GM03348 (cell line): ENCODE measurements at regions not wholly inside any gene's neighbourhood (a gene's known extent, or its start where the extent isn't known, plus 50 kb on each side); places are given as distances from the start of the nearest gene placed in this dataset.
"Not testable (repeated sequence)": the region's sequence is repeated elsewhere in the genome, so short reads cannot be mapped to it uniquely, and the experiment has no call there.

Experiments
- DNase-seq: peaks from one replicate; pipeline ENCODE4 v3.0.0; 2012; ENCODE audit warnings: low spot score

GRCh38 chr6:68012822-68013221 lies 622.3 kb upstream of the ADGRB3 start:
- no peak for DNase-seq

DNA sequence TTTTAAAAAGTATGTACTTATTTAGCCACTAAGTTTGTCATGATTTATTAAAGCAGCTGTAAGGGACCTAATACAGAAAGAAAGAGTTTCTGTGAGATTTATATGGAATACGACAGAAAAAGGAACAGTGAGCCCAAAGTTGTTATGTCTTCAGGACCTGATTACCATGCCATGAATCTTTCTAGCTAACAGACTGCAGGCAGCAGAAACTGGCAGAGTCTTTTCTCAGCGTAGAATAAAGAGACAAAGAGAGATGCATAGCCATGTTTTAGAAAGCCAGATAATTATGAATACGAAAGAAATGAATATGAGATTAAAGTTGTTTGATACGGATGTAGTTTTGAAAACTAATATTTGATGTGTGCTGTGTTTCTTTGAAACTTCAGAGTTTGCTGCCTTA lies 624.1 kb upstream of the ADGRB3 start:
- DNase-seq: no peak

- DNase-seq: no peak
These were observed 626.6 kb upstream of the ADGRB3 start for GRCh38 chr6:68008445-68008844.

DNA sequence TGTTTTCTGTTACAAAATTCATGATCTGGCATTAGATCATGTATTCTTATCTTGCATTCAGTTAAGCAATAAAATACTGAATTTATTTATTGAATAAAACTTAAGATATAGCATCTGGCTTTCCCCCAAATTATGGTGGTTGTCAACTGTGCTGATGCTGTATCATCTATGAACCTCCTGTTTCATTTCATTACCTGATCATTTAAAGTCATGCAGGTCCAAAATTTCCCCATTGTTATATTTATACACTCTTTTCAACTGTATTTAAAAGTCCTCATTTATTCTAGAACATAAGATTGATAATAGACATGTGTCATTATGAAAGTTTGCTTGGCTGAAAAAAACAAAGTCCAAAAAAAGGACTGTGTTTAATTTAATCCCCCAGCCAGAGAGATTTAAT lies 627.4 kb upstream of the ADGRB3 start:
- no peak for DNase-seq

DNA sequence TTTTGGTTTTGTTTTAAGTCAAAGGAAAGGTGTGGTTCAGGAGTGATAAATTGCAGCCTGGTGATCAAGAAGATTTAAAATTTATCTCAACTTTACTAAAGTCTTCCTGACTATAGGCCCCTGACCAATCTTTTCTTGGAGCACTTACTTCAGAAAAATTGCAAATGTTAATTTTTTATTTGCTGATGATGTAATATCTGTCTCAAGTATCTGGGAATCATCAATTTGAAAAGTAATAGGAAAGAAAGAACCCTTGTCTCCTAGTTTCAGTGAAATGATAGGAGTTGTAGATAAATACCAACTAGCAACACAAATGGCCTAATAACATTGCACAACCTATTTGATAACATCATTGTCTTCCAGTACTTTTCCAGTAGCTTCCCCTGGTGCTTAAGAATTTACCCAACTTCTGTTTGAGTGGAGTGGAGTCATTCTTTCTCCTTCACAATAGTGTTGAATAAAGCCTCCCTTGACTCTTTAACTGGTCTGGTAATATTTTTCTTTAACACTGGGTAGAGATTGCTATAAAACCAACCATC lies 648.3 kb upstream of the ADGRB3 start:
- DNase-seq: no peak

- DNase-seq: no peak
These were observed 658.6 kb upstream of the ADGRB3 start for GRCh38 chr6:67976486-67976885.

DNA sequence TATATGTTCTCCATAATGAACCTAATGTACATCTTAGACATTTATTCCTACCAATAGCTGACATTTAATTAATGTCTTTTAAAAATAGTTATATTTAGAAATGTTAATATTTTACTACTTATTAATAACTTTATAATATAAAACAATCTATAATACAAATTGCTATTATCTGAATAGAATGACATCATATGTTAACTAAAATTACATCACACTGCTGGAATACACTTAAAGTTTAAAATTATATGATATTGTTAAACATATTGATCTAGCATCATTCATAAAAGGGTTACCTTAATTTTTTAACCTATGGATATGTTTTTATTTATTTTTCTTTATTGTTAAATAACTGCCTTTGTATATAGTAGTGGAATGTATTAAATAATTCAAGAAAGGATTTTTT lies 660.2 kb upstream of the ADGRB3 start:
- DNase-seq: no peak

DNA sequence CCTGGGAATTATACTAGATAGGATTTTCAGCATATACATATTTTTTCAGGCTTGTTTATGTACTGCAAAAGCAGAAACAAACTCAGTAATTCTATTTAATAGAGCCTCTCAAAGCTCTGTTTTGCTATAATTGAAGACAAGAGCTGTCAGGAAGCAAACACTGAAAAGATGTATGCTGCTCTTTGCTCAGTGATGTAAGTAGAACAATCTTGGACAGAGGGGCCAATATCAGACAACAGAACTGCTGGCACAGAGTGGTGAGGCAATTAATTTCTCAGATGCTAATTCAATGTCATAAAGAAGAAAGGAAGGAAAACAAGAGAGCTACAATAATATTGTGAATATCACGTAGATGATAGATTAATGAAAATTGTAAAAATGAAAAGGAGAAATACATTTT lies 663.3 kb upstream of the ADGRB3 start:
- DNase-seq: no peak

DNA sequence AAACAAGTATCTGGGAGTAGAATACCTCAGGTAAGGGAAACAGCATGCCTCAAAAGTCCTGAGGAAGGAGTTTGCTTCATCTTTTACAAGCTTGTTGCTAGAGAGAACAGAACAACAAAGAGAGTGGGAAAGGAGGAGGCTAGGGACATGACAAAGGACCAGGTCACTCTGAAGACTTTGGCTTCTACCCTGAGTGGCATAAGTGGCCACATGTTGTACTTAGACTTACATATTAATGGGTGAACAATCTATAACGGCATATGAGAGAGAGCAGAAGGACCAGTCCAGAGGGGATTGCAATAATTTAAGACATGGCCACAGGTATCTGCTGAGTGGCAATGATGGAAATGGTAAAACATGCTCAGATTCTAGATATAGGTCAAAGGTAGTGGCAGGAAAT lies 668.3 kb upstream of the ADGRB3 start:
- no peak for DNase-seq

DNA sequence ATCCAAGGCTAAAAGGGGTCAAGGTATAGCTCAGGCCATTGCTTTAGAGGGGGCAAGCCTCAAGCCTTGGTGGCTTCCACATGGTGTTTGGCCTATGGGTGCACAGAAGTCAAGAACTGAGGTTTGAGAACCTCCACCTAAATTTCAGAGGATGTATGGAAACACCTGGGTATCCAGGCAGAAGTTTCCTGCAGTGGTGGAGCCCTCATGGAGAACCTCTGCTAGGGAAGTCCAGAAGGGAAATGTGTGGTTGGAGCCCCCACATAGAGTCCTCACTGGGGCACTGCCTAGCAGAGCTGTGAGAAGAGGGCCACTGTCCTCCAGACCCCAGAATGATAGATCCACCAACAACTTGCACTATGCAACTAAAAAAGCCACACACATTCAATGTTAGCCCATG lies 678.7 kb upstream of the ADGRB3 start:
- DNase-seq: no peak

- no peak for DNase-seq
These were observed 682.1 kb upstream of the ADGRB3 start for GRCh38 chr6:67952948-67953347.

DNA sequence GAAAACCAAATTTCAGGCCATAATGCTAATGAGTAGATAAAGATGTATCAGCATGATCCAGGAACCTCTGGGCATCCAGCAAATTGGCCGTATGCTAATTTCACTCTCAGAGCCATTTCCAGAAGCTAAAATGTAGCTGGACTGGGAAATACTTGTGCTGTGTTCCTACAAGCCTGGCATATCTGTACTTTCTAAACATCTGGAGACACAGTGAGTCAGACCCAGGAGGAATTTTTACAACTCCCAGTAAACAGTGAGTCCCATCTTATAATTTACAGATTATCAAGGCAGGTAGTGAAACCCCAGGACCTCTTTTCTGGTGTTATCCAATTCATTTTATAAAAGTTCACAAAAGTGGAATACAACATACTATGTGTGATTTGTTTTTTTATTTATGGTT lies 683.0 kb upstream of the ADGRB3 start:
- no peak for DNase-seq

DNA sequence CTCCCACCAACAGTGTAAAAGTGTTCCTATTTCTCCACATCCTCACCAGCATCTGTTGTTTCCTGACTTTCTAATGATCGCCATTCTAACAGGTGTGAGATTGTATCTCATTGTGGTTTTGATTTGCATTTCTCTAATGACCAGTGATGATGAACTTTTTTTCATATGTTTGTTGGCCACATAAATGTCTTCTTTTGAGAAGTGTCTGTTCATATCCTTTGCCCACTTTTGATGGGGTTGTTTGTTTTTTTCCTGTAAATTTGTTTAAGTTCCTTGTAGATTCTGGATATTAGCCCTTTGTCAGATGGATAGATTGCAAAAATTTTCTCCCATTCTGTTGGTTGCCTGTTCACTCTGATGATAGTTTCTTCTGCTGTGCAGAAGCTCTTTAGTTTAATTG lies 687.3 kb upstream of the ADGRB3 start:
- not testable (repeated sequence) for DNase-seq

DNA sequence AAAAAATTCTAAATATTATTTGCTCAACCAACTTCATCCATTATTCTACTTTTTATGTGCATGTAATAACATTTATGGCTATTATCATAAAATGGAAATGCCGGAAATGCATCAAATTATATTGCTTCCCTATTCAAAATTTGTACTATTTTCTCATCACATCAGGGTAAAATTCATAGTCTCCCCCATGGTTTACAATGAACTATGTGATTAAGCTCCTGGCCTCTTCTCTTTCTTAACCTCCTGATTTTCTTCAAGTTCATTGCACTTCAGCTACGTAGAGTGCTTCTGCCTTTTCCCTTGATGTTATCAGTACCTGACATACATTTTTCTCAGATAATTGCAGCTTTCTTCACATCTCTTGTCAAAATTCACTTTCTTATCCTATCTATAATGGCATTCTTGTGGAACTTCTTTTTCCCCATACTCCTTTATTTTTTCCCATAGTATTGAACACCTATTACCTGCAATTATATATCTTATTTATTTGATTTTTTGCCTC lies 699.1 kb upstream of the ADGRB3 start:
- no peak for DNase-seq

DNA sequence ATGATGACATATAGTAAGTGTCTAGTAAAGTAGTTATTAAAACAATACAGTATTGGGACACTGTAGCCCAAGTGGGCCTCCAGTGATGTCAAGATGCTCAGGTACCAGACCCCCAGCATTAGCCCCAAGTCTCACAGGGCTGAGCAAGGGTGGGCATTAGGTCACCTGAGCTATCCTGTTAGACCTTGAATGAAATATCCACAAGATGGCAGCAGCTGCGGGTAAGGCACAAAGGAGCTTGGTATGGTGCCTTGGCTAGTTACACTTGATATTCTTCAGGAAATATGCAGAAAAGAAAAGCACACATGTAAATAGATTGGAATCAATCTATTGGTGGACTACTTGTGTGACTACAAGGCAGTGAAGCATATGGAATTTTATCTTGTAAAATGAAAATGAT lies 701.8 kb upstream of the ADGRB3 start:
- no peak for DNase-seq

- not testable (repeated sequence) for DNase-seq
These were observed 712.5 kb upstream of the ADGRB3 start for GRCh38 chr6:67922588-67922987.

DNA sequence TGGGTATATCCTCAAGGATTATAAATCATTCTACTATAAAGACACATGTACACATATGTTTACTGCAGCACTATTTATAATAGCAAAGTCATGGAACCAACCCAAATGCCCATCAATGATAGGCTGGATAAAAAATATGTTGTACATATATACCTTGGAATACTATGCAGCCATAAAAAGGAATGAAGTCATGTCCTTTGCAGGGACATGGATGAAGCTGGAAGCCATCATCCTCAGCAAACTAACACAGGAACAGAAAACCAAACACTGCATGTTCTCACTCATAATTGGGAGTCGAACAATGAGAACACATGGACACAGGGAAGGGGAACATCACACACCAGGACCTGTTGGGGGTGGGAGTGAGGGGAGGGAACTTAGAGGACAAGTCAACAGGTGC lies 715.0 kb upstream of the ADGRB3 start:
- not testable (repeated sequence) for DNase-seq

- DNase-seq: no peak
These were observed 718.7 kb upstream of the ADGRB3 start for GRCh38 chr6:67916399-67916798.

GRCh38 chr6:67914419-67914818 lies 720.7 kb upstream of the ADGRB3 start:
- no peak for DNase-seq

DNA sequence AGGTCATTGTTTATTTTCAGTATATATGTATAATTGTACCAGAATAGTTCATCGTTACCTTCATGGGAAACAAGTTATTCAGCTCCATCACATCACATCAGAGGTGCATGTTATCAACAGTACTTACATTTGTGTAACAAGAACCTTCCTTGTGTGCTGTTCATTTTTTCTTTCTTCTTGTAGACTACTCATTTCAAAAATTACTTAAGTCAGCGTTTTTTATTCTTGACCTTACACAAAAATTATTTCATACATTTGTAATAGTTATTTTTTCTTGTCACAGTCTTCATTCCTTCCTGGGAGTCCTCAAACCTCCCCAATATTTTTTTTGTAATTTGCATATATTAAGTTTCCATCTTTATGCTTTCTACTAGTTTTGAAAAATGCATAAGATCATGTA lies 725.7 kb upstream of the ADGRB3 start:
- DNase-seq: no peak

DNA sequence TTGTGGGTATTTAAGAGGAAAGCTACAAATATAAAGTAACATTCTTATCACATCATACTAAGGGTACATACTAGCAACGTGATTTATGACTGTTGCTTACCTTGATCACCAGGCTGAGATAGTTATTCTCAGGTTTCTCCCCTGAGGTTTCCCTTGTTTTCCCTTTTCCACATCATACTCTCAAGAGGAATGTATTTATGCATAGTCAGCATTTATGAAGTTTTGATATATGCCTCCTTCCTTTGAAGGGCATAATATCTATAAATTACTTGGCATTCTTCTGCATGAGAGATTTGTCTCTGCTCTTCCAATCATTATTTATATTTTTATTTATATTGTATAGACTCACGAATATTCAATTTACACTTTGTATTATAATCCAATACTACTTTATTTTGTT lies 726.7 kb upstream of the ADGRB3 start:
- no peak for DNase-seq

- DNase-seq: not testable (repeated sequence)
These were observed 730.3 kb upstream of the ADGRB3 start for GRCh38 chr6:67904735-67905134.

DNA sequence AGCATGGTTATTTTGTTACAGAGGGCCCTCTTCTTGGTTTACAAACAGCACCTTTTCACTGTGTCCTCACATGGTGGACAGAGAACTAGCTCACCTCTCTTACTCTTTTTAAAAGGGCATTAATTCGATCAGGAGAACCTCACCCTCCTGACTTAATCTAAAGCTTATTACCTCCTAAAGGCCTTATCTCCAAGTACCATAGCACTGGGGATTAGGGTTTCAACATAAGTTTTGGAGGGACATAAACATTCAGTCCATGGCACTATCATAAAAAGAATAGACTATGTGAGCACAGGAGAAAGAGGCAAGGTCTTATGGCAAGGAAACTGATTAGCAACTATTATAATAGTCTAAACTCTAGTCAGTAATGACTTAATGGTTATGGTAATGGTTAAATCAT lies 736.2 kb upstream of the ADGRB3 start:
- DNase-seq: no peak

DNA sequence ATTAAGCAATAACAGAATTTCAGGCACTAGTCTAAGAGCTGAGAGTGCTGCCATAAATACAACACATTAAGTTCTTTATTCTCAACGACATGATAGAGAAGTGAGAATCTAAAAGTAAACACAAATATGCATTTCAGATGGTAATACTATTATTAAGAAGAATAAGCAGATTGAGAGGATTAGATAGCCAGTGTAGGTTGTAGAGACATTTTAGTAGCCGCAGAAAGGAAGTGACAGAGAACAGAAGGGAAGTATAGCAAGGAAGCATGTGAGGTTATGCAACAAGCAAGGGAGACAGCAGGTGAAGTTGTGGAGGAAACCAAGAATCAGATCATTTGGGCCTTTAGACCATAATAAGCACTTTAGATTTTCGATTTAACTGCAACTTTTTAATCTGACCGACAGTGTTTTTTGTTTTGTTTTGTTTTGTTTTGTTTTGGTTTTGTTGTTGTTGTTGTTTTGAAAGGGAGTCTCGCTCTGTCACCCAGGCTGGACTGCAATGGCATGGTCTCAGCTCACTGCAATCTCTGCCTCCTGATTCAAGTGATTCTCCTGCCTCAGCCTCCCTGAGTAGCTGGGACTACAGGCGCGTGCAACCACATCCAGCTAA lies 737.0 kb upstream of the ADGRB3 start:
- DNase-seq: no peak
